Activated CD4-positive, alpha-beta T cell treated with anti-CD3 and anti-CD28 coated beads, Interleukin-2, amount 50 U/mL, for 24 hours (primary cell): ENCODE measurements at regions not wholly inside any gene's neighbourhood (a gene's known extent, or its start where the extent isn't known, plus 50 kb on each side); places are given as distances from the start of the nearest gene placed in this dataset.

Experiments
- DNase-seq, 2 donors: peaks; one replicate each; pipeline ENCODE4 v3.0.0-alpha.2; 2020; ENCODE audit warnings: low read depth in 1 of 2, low spot score in 1 of 2

DNA sequence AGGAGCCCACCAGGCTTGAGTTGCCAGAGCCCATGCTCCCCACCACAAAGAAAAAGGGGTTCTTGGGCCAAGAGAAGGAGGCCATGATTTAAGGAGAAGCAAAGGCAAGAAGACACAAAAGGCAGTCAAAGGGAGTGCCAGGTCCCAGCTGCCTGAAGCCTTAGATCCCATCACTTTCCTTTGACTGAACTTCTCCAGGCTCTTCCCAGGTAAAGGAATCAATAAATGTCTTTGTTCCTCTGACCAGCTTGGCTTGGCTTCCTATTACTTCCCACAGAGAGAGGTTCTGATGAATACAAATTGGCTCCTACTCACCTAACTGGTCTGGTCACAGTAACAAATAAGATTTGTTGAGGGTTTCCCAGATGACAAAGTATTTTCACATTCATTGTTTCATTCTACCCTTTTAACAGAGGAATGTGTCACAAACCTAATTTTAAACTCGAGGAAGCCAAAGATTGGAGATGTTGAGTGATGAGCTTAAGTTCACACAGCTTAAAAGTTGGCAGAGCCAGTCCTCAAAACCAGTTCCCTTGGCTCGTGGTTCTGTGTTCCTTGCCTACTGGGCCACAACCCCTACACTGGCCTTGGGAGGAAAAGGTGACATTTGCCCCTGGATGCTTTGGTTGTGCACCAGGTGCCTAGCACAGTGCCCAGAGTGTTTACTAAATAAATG, 96.4 kb upstream of the SESN3 start:
- no peak for DNase-seq

DNA sequence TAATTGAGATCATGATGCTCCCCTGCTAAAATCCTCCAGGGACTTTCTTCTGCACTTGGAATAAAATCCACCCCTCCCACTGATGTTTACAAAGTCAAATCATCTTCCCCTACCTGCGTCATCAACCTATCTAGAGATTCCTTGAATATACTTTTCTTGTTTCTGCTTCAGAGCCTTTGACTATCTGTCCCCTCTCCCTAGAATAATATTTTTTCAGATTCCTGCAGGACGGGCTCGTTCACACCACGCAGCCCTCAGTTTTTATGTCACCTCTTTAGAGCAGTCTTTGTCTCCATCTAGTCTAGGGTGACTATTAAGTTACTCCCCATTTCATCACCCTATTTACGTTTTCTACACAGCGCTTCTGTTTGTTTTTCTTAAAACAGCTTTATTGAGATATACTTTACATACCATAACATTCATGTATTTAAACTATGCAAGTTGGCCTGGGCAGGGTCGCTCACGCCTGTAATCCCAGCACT, 94.8 kb upstream of the SESN3 start:
- DNase-seq, result no peak

DNA sequence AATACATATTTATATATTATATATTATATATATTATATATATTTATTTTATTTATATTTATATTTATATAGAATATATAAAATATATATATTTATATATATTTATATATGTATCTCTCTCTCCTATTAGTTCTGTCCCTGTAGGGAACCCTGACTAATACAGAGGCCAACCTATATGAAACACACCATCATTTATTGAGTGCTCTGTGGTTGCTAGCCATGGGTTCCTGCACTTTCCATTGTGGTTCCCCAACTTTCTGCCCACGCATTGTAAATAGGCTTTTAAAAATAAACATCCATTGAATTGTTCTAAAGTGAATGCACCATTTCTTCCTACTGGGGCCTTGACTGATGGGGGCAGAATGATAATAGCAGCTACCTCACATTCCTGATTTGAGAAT, 93.8 kb upstream of the SESN3 start:
- no peak for DNase-seq

DNA sequence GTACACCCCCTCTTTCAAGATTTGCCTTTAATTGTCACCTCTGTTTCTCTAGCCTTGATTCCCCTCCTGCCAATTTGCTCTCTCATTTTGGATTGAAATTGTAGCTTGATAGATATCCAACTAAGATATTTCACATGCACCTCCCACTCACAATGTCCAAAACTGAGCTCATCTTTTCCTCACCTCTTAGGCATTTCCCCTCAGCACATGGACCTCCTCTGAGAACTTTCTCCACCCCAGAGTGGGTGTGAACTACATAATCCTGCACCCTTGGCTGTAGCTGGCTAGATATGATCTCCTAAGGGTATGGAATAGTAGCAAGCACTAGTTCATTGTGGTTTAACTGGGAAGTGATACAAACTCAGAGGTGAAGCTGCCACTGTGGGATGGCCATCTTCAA, 91.5 kb upstream of the SESN3 start:
- no peak for DNase-seq

DNA sequence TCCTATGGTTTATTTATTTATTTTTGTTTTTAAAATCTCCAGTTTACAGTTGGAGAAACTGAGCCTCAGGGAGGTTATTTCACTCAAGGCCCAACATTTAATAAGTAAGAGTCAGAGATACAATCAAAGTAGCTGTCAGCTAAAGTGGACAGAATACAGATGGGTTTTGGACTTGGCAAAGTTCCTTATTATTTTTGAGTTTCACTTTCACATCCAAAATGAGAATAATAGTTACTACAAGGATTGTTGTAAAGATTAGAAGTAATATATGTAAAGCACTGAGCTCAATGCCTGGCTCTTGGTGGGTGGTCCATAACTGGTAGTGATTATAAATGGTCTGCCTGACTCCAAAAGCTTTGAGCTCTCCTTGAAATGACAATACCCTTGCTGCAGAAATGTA, 87.5 kb upstream of the SESN3 start:
- DNase-seq, result no peak

DNA sequence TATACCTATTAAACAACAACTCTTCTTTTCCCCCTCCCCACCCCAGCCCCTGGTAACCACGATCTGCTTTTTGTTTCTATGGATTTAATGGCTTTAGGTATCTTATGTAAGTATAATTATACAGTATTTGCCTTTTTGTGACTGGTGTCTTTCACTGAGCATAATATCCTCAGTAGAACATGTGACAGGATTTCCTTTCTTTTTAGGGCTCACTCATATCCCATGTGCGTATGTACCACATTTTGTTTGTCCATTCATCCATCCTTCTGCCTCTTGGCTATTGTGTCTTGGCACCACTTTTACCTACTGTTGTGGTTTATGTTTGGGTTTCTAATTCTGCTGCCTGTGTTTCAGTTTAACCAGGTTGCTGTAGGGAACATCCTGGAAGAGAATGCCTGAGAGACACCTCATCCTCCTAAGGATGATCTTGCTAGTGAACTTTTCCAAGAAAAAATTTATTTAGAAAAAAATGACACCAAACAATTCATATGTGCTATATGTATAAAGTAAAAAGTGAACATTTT, 77.6 kb upstream of the SESN3 start:
- no peak for DNase-seq

DNA sequence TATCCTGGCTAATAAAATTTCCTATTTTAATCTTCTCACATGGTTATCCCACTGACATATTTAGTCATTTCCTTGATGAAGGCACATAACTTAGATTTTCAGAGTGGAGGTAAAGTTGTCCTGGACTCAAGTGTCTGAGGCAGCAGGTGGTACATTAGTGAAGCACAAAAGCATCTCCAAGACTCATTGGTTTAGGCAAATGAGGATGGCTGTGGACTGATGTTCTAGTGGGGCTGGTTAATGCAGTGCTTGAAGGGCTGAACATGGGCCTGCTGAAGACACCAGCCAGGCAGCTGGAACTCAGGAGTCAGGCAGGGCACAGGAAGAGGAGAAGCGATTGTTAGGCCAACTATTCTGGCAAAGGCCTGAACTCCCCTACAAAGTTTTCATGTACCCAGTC, 76.3 kb upstream of the SESN3 start:
- no peak for DNase-seq

DNA sequence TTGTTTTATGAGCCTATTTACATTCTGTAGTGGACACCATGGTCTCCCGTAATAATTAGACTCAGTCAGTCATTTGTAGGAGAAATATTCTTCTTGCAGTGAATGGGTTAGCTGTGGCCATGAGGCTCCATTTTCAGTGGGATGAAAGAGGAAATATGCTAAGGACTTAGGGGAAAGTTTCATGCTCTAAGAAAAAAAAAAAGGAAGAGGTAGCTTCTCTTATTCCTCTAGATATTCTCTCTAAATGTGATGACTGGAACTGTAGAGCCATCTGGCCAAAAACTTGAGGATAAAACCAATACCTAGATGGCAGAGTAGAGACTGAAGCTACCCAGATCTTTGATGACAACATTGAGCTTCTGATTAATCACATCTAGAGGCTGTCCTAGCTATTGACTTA, 75.8 kb upstream of the SESN3 start:
- DNase-seq, result no peak

DNA sequence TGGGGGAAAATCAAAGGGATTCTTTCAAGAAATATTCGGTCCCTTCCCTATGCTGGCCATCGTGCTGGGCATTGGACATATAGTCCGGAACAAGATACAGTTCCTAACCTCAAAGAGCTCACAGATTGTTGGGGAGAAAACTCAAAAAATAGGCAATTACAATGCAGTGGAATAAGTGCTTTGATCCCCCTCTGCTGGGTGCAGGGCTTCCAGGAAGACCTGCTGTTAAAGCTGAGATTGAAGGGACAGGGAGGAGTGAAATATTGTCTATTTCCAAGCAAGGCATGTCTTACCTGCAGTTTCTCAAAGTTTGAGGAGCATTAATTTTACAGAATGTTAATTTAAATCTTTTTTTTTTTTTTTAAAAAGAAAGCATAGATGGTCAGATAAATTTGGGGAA, 75.1 kb upstream of the SESN3 start:
- no peak for DNase-seq

DNA sequence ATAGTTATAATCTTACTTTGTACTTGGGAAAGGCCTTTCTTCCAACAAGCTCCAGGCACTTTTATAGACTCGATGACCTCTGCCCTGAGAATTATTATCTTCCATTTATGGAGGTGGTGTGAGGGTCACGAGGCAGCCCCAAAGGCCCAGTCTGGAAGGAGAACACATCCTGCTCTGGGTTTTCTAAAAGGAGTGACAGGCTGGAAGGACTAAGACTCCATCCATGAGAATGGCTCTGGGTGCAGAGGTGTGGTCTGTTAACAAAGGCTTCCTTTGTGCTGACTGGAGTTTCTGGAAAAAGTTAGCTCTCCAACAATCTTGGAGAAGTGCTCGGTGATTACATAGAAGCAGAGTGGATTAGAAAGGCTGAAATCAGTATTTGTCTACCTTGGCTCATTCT, 74.7 kb upstream of the SESN3 start:
- no peak for DNase-seq

DNA sequence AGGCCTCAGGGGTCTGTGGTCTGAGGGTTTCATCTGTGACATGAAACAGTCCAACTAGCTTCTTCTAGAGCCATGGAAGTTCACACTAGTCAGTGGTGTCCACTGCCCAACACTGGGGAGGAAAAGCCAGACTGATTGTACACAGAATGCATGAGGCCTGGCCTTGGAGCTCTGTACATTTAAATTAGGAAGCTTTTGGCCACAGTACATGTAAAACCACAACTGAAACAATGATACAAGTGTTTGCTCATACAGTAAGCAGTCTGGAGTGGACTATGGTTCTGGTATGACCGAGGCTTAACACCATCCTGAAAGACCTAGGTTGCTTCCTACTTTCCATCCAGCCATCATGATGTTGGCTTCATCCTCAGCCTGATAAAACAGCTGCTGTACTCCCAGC, 73.8 kb upstream of the SESN3 start:
- no peak for DNase-seq

DNA sequence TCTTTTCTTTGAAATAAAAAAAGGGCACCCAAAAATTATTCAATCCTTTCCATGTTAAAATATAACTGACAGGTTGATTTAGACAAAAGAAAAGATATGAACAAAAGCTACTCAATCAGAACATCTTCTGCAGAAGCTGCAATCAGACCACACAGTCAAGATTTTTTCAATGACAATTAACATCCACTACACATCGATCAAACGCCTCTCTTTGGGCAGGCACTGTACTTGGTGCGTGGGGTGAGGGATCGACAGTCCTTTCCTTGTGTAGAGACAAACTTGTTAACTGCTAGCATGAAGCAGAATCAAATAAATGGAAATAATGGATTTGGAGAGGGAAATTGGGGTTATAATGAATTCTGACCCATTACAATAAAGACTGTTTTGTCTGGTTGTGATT, 71.2 kb upstream of the SESN3 start:
- DNase-seq, result no peak

DNA sequence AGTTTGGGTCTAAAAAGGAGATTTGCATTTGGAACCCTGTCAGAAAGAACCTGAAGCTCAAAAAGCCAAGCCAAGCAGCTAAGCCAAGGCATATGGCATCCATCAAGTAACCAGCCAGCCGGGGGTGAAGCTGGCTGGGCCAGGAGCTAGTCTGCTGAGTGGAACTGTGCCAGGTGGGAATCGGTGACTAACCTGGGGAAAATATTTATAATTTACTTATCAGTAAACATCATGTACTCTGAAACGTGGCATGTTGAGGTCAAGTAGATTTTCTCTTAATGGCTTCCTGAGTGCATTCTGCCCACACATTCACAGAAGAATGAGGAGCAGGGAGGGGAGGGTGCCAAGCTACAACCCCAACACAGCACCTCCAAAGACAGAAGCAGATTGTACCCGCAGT, 70.5 kb upstream of the SESN3 start:
- no peak for DNase-seq

DNA sequence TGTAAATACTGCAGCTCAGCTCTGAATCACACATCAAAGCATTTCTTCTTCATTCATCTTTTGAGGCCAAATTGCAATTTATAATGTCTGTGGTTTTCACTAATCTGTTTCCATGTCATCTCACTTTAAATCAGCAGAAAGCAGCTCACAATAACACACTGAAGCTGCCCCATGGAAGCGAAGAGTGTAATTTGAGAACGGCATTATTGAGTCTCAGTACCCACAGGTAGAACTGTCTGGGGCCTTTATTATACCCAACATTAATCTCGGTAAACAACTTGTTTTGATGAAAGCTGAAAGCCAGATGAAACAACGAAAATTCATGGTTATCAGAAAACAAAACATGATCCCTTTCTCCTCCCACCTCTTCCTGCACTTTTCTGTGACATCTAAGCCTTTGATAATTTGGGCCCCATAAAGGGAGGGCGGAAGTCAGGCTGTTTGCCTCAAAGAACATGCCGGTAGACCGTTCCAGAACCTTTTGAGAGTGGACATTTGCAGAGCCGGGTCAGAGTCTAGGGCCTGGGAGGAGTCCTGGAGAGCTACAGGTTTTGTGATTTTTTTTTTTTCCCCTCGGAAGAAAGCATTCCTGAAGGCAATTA, 68.2 kb upstream of the SESN3 start:
- no peak for DNase-seq

DNA sequence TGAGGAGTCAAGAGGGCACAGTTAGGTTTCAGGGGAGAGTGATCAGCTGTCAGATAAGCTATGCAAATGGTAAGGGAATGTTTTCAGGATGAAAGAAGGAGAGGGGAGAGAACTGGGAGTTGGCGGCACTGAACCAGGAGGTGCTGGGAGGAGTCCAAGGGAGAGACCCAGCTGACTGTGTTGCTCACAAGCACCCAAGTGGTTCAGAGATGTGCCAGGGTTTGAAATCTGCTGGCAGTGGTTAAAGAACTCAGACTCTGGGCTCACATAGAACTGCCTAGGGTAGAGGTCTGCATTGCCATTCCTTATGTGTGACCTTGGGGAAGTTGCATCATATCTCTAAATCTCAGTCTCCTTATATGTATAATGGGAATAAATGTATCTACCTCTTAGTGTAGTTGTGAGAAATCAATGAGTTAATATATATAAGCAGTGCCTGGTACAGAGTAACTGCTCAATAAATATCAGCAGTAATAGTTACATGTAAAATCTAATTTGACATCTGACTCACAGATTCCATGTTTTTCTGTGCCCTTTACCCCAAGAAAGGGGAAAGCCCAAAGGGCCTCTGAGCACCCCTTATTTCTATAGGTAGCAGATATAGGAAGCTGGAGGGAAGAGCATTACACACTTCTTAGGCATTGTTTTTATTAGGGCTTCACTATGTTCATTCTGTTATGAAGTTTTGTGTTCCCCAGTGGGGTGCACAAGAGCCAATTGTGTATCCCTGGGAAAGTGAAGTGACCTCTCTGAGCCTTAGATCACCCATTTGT, 66.9 kb upstream of the SESN3 start:
- DNase-seq, result no peak

DNA sequence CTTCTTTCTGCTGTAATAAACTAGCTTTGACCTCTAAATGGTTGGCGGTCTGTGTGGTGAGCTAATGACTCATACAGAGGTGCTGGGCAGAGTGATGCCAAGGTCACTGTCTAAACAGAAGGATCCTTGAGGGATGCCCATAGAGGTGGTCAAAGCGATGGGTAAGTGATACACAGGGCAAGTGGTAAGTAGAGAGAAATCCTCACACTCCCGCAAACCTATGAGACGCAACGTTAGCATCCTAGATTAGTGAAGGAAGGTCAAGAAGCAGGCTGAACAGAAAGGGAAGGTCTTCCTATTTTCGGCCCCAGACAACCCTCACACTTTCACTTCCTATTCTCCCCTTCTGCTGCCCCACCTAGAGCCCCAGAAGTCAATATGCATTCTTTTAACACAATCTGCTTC, 65.6 kb upstream of the SESN3 start:
- no peak for DNase-seq

DNA sequence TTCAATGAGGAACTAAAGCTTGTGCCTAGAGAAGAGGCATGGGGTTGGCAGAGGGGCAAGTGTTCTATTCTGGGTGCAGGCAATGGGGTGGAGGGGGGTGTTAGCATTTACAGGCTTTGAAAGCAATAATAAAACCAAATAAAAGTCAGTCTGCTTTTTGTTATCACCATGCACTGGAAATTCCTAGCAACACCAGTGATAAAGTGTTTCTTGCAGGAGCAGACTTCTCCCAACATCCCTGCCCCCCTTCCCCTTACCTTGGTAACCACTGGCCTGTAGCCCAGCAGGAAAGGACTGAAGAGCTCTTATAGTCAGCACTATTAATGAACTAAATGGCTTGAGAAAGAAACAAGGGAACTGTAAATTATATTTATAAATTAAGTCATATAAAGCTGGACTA, 65.2 kb upstream of the SESN3 start:
- no peak for DNase-seq

DNA sequence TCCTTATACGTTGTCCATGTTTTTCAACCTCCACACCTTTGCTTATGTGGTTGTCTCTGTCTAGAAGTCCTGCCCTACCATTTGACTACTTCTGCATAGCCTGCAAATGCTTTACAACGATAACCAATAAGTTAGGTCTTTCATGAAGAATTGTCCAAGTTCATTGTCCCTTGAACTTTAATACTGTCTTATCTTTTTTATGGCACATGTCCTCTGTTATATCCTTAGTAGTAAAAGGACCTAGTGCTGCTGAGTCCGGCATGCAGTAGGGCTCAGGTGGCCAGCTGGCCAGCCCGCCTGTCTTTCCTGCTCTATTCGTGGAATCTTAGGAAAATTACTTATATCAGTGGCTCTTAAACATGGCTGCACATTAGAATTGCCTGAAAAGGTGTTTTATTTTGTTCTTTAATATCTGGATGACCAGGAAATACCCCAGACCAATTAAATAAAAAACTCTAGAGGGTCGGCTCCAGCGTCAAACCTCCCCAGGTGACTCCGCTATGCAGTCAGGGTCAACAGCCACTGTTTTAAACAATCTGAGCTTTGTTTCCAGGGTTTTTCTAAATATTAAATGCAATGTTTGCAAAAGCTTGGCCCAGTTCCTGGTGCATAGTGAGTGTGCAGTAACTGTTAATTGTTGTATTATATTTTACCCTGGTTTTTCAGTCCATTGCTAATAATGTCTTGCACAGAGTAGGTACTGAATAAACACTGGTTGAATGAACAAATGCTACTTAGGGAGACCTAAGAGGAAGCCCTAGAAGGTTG, 64.6 kb upstream of the SESN3 start:
- DNase-seq, result no peak

DNA sequence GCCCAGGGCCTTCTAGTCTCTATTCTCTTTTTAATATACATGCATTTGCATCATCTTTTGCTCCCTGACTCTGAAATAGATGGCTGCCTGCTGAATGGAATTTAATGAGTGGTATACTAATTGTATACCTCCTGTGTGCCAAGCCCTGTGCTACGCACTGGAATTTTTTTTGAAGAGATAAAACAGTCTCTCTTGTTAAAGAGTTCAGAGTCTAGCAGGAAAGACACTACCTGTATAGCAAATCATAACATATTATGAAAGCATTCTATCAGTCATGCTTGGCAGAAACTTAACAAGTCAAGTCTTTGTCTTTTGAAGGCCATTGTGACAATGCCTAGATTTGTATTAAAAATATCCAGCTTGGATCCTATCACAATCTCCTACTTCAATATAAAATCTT, 63.7 kb upstream of the SESN3 start:
- DNase-seq, result no peak

DNA sequence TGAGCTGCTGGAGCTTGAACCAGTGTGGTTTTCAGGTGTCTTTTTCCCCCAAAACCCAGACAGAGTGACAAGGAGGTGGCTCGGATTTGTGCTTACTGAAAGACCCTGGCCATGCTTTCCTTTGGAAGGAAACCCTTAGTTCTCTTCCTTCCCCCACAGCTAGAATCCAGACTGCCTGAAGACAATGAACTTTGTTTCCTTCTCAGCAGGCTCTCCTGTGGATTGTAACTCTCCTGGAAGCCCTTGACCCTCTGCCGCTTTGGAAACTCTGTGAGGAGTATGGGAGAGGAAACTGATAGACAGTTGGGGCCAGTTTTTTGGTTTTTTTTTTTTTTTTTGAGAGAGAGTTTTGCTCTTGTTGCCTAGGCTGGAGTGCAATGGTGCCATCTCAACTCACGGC, 62.1 kb upstream of the SESN3 start:
- no peak for DNase-seq

DNA sequence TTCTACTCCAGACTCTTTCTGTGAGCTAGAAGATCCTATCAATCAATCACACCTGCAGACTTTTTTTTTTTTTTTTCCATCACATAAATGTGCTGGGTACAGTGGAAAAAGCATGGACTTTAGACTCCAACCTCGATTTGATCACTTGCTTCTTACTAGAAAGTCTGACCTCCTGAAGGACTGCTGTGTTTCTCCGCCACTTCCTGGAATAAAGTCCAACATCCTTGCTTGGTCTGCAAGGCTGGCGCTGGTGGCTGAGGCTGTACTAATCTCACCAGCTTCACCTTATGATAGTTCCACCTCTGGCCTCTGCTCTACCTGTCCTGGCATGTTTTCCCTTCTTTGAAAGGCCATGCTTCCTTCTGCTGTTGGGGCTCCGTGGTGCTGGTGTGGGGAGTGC, 60.9 kb upstream of the SESN3 start:
- no peak for DNase-seq
